ENCODE measurements at regions not wholly inside any gene's neighbourhood (a gene's known extent, or its start where the extent isn't known, plus 50 kb on each side); places are given as distances from the start of the nearest gene placed in this dataset.
"Not testable (repeated sequence)": the region's sequence is repeated elsewhere in the genome, so short reads cannot be mapped to it uniquely, and the experiment has no call there.

DNA sequence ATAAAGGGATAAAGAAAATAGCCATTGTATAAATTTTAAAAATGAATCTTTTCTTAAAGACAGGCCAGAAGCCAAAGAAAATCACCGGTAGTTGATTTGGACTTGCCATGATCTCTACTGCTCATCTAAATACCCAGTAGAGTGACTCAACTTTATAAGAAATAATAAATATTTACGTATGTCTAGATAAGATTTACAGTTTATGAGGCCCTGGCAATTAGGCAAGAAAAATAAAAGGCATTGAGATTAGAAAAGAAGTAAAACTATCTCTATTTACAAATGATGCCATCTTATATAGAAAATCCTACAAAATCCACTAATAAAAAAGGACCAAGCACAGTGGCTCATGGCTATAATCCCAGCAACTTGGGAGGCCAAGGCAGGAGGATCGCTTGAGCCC, 765.5 kb upstream of the HTR2C start:
- no peak overlapping the region for H3K4me3 ChIP-seq (ENCODE audit: low read depth, low read length)
- H3K36me3 ChIP-seq (ENCODE audit: control insufficient read depth, insufficient read depth, low read length) = no peaks in the 10 kb centered on the region
- no peak for DNase-seq (ENCODE audit: low read depth in 4 of 6, low spot score in 6 of 6)
- no peaks in the 10 kb centered on the region for H3K4me1 ChIP-seq (ENCODE audit: control insufficient read depth, insufficient read depth, low read length)
- H3K27ac ChIP-seq (ENCODE audit: low read depth, low read length) = no peak overlapping the region
- no peaks in the 10 kb centered on the region for H3K27me3 ChIP-seq (ENCODE audit: control insufficient read depth, insufficient read depth, low read length)
- no CpG with 5 or more reads among the region's 3 CpGs for WGBS (ENCODE audit: insufficient coverage)
- no peaks in the 10 kb centered on the region for H3K9me3 ChIP-seq (ENCODE audit: control insufficient read depth, insufficient read depth, low read length)

DNA sequence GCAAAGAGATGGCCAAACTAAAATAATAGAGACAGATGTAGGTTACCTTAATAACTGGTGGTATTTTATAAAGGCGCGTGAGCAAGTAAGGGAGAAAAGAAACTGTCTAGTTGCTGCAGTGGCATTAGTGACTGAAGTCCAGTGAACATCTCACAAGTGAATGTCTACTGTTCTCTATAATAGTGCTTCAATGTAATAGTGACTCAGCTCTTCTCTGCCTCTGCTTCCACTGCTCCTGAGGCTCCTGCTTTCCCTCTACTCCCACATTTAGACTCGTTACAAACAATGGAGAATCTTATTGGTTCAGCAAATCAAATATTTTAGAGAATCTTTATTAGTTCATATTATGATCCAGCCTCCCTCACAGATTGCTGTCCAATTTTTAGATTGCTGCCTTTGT, 779.1 kb upstream of the HTR2C start:
- Histone ChIP-seq H3K27me3 (ENCODE audit: control insufficient read depth, insufficient read depth, low read length) (peaks cover 4% of the 10 kb centered on the region), H3K4me3 (ENCODE audit: low read depth, low read length) (no peak overlapping the region), H3K9me3 (ENCODE audit: control insufficient read depth, insufficient read depth, low read length) (no peaks in the 10 kb centered on the region), H3K27ac (ENCODE audit: low read depth, low read length) (no peak overlapping the region), H3K4me1 (ENCODE audit: control insufficient read depth, insufficient read depth, low read length) (no peaks in the 10 kb centered on the region), H3K36me3 (ENCODE audit: control insufficient read depth, insufficient read depth, low read length) (no peaks in the 10 kb centered on the region)
- no CpG with 5 or more reads among the region's 3 CpGs for WGBS (ENCODE audit: insufficient coverage)
- DNase-seq (ENCODE audit: low read depth in 4 of 6, low spot score in 6 of 6) = no peak

DNA sequence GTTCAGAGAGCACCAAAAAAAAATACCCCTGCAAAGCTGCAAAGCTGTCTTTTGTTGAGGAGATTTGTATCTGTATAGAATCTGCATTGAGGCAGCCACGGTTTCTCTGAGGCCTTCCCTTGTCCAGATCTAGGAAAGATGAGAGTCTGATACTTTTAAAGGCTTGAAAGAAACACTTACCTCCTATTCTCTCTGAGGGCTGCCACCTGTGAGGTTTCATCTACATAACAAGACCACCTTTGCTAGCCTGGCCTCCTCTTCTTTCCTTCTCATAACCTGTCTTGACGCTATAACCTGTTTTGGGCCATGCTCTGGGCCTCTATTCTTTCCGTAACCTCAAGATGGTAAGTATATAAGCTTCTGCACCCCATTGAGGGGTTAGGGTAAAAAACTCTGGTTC, 779.6 kb upstream of the HTR2C start:
- no peak overlapping the region for H3K4me3 ChIP-seq (ENCODE audit: low read depth, low read length)
- no peak overlapping the region for H3K27ac ChIP-seq (ENCODE audit: low read depth, low read length)
- H3K4me1 ChIP-seq (ENCODE audit: control insufficient read depth, insufficient read depth, low read length) = no peaks in the 10 kb centered on the region
- H3K9me3 ChIP-seq (ENCODE audit: control insufficient read depth, insufficient read depth, low read length) = no peaks in the 10 kb centered on the region
- DNase-seq (ENCODE audit: low read depth in 4 of 6, low spot score in 6 of 6) = no peak
- peaks cover 4% of the 10 kb centered on the region for H3K27me3 ChIP-seq (ENCODE audit: control insufficient read depth, insufficient read depth, low read length)
- H3K36me3 ChIP-seq (ENCODE audit: control insufficient read depth, insufficient read depth, low read length) = no peaks in the 10 kb centered on the region
- WGBS (ENCODE audit: insufficient coverage) = no CpG with 5 or more reads among the region's 3 CpGs

DNA sequence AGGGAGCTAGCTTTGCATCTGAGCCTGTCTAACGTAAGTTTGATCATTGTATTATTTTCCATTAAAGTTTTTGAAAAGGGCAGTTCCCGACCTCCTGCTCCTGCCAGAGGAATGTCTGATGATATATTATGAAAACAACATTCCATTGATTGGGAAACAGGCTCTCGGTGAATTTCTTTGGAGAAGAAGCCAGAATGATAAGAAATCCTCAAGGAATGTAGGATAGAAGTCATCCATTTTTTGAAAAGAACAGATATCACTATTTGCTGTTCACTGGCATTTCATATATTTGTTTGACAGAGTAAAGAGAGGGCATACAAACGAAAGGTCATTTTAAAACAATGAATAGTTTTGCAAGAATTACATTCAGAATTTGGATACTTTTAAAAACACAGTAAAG, 781.0 kb upstream of the HTR2C start:
- Histone ChIP-seq H3K9me3 (ENCODE audit: control insufficient read depth, insufficient read depth, low read length) (no peaks in the 10 kb centered on the region), H3K4me3 (ENCODE audit: low read depth, low read length) (no peak overlapping the region), H3K4me1 (ENCODE audit: control insufficient read depth, insufficient read depth, low read length) (no peaks in the 10 kb centered on the region), H3K36me3 (ENCODE audit: control insufficient read depth, insufficient read depth, low read length) (no peaks in the 10 kb centered on the region), H3K27ac (ENCODE audit: low read depth, low read length) (no peak overlapping the region), H3K27me3 (ENCODE audit: control insufficient read depth, insufficient read depth, low read length) (peaks cover 4% of the 10 kb centered on the region)
- no CpG with 5 or more reads among the region's 4 CpGs for WGBS (ENCODE audit: insufficient coverage)
- no peak for DNase-seq (ENCODE audit: low read depth in 4 of 6, low spot score in 6 of 6)

DNA sequence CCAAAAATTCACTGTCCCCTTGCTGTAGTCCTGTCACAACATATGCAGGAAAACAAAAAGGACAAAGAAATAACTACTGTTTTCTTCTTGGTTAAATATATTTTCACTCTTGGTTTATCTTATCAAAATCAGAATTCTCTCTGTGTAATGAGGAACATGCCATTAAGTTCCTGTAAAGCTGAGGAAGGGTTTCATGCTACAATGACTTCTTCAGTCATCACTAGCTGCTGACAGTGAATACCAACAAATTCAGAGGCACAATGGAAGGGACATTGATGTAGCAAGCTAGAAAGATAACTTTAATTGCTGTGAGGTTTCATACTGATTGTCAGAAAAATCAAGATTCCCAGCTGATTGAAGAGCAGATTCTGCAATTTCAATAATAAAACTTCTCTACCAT, 782.9 kb upstream of the HTR2C start:
- no peak for DNase-seq (ENCODE audit: low read depth in 4 of 6, low spot score in 6 of 6)
- Histone ChIP-seq H3K27me3 (ENCODE audit: control insufficient read depth, insufficient read depth, low read length) (peaks cover 4% of the 10 kb centered on the region), H3K4me3 (ENCODE audit: low read depth, low read length) (no peak overlapping the region), H3K9me3 (ENCODE audit: control insufficient read depth, insufficient read depth, low read length) (no peaks in the 10 kb centered on the region), H3K4me1 (ENCODE audit: control insufficient read depth, insufficient read depth, low read length) (no peaks in the 10 kb centered on the region), H3K36me3 (ENCODE audit: control insufficient read depth, insufficient read depth, low read length) (no peaks in the 10 kb centered on the region), H3K27ac (ENCODE audit: low read depth, low read length) (no peak overlapping the region)

DNA sequence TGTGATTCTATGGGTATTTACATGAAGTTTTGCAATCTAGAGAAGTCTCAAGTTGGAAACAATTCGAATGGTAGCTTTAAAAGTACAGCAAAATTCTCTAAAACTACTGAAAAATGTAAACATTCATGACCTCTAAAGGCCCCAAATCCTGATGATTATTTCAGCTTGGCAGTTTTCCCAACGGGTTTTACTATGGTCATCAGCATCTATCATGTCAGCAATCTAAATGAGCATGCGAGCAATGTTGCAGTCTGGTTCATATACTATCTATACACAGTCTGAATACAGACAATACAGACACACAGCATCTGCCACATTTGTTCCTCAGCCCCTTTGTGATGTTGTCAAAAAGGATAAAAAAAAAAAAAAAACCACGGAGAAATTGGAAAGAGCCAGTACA, 790.3 kb upstream of the HTR2C start:
- peaks cover 2% of the 10 kb centered on the region for H3K27me3 ChIP-seq (ENCODE audit: control insufficient read depth, insufficient read depth, low read length)
- H3K4me1 ChIP-seq (ENCODE audit: control insufficient read depth, insufficient read depth, low read length) = no peaks in the 10 kb centered on the region
- H3K9me3 ChIP-seq (ENCODE audit: control insufficient read depth, insufficient read depth, low read length) = no peaks in the 10 kb centered on the region
- no peak overlapping the region for H3K4me3 ChIP-seq (ENCODE audit: low read depth, low read length)
- WGBS (ENCODE audit: insufficient coverage) = no CpG with 5 or more reads among the region's 4 CpGs
- DNase-seq (ENCODE audit: low read depth in 4 of 6, low spot score in 6 of 6) = no peak
- H3K36me3 ChIP-seq (ENCODE audit: control insufficient read depth, insufficient read depth, low read length) = no peaks in the 10 kb centered on the region
- no peak overlapping the region for H3K27ac ChIP-seq (ENCODE audit: low read depth, low read length)

DNA sequence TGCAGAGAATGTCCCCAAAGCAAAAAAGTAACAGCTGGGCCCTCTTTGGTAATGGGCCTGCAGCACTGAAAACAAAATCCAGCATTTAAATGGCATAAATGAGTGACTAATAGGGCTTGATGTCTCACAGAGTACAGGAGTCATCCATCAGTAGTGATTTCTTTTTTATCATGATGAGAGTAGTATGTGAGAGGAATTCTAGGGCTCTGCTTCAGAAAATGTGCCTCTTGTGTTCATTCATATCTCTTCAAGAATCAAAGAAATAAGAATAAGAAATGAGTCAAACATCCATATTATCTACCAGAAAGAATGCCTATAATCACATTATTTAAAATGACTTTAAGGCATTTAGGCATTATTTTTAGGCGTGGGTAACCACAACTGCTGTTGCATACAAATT, 792.9 kb upstream of the HTR2C start:
- no CpG with 5 or more reads among the region's 1 CpG for WGBS (ENCODE audit: insufficient coverage)
- H3K27ac ChIP-seq (ENCODE audit: low read depth, low read length) = no peak overlapping the region
- no peaks in the 10 kb centered on the region for H3K4me1 ChIP-seq (ENCODE audit: control insufficient read depth, insufficient read depth, low read length)
- no peaks in the 10 kb centered on the region for H3K36me3 ChIP-seq (ENCODE audit: control insufficient read depth, insufficient read depth, low read length)
- H3K4me3 ChIP-seq (ENCODE audit: low read depth, low read length) = no peak overlapping the region
- H3K27me3 ChIP-seq (ENCODE audit: control insufficient read depth, insufficient read depth, low read length) = peaks cover 2% of the 10 kb centered on the region
- DNase-seq (ENCODE audit: low read depth in 4 of 6, low spot score in 6 of 6) = peak in 1 of 6 donors; percentile 39
- no peaks in the 10 kb centered on the region for H3K9me3 ChIP-seq (ENCODE audit: control insufficient read depth, insufficient read depth, low read length)

DNA sequence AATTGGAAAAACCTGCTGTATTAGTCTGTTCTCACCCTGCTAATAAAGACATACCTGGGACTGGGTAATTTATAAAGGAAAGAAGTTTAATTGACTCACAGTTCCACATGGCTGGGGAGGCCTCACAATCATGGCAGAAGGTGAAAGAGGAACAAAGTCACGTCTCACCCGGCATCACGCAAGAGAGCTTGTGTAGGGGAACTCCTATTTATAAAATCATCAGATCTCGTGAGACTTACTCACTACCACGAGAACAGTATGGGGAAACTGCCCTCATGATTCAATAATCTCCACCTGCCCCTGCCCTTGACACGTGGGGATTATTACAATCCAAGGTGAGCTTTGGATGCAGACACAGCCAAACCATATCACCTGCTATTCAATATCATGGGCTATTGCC, 799.1 kb upstream of the HTR2C start:
- H3K4me3 ChIP-seq (ENCODE audit: low read depth, low read length); H3K36me3 ChIP-seq (ENCODE audit: control insufficient read depth, insufficient read depth, low read length); H3K4me1 ChIP-seq (ENCODE audit: control insufficient read depth, insufficient read depth, low read length); H3K27me3 ChIP-seq (ENCODE audit: control insufficient read depth, insufficient read depth, low read length); DNase-seq (ENCODE audit: low read depth in 4 of 6, low spot score in 6 of 6); H3K9me3 ChIP-seq (ENCODE audit: control insufficient read depth, insufficient read depth, low read length); H3K27ac ChIP-seq (ENCODE audit: low read depth, low read length): not testable (repeated sequence)
- whole genome bisulfite sequencing (ENCODE audit: insufficient coverage) = 60% methylated on average over 1 of the region's 6 CpGs

DNA sequence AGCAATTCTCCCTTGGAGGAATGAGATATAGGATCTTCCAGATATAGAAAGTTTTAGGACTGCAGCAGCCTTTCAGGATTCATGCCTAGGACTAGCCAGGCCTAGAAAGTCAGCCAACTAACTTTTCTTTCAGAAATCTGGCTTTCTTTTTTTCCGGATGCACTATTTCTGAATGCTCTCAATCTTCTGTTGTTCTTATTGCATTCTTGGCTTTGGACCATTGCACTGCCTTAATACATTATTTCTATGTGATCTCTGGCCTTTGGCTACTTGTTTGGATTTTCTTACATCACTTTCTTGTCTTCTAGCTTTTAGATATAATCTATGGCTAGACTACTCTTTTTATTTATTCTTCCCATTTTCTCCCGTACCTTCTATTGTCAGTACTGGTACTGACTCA, 813.1 kb upstream of the HTR2C start:
- Histone ChIP-seq H3K4me1 (ENCODE audit: control insufficient read depth, insufficient read depth, low read length) (no peaks in the 10 kb centered on the region), H3K4me3 (ENCODE audit: low read depth, low read length) (no peak overlapping the region), H3K36me3 (ENCODE audit: control insufficient read depth, insufficient read depth, low read length) (no peaks in the 10 kb centered on the region), H3K27ac (ENCODE audit: low read depth, low read length) (no peak overlapping the region), H3K9me3 (ENCODE audit: control insufficient read depth, insufficient read depth, low read length) (no peaks in the 10 kb centered on the region), H3K27me3 (ENCODE audit: control insufficient read depth, insufficient read depth, low read length) (peaks cover 2% of the 10 kb centered on the region)
- 40% methylated on average over 1 of the region's 2 CpGs for WGBS (ENCODE audit: insufficient coverage)
- DNase-seq (ENCODE audit: low read depth in 4 of 6, low spot score in 6 of 6) = no peak

DNA sequence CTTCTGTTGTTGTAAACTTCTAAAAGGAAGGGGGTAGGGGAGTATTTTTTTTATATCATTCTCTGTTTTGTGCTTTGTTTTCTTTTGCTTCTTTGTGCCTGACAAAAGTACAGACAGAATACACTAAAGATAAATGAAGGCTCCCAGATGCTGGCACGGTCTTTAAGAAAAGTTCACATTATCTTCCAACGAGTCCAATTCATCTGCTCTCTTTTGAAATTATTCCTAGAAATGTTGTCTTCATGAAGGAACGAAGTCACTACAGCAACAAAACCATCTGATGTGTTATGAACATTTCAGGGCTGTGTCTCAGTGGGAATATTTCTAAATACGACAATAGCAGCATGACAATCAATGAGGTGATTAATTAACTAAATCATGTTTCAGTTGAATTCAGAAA, 813.8 kb upstream of the HTR2C start:
- Histone ChIP-seq H3K36me3 (ENCODE audit: control insufficient read depth, insufficient read depth, low read length) (no peaks in the 10 kb centered on the region), H3K27me3 (ENCODE audit: control insufficient read depth, insufficient read depth, low read length) (peaks cover 2% of the 10 kb centered on the region), H3K4me3 (ENCODE audit: low read depth, low read length) (no peak overlapping the region), H3K9me3 (ENCODE audit: control insufficient read depth, insufficient read depth, low read length) (no peaks in the 10 kb centered on the region), H3K27ac (ENCODE audit: low read depth, low read length) (no peak overlapping the region), H3K4me1 (ENCODE audit: control insufficient read depth, insufficient read depth, low read length) (no peaks in the 10 kb centered on the region)
- DNase-seq (ENCODE audit: low read depth in 4 of 6, low spot score in 6 of 6) = peak in 1 of 6 donors; percentile 16
- WGBS (ENCODE audit: insufficient coverage) = 57% methylated on average over 1 of the region's 4 CpGs

DNA sequence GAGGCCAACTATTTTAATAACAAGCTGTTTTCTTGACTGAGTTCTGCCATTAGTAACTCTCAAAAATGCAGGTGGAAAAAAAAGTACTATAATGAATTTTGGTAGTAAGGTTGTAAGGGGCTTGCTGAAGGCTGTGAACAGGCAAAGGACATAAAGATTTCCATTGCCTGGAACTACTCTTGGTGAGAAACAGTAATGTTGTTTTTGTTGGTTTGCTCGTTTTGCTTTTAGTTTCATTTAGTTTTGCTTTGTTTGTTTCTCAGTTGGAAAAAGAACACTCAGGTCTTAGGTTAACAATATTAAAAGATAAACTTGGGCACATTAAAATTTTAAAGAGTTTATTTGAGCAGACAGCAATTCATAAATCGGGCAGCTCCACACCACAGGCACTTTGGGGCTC, 824.5 kb upstream of the HTR2C start:
- no peak overlapping the region for H3K4me3 ChIP-seq (ENCODE audit: low read depth, low read length)
- WGBS (ENCODE audit: insufficient coverage) = no CpG with 5 or more reads among the region's 2 CpGs
- no peak for DNase-seq (ENCODE audit: low read depth in 4 of 6, low spot score in 6 of 6)
- H3K4me1 ChIP-seq (ENCODE audit: control insufficient read depth, insufficient read depth, low read length) = no peaks in the 10 kb centered on the region
- no peak overlapping the region for H3K27ac ChIP-seq (ENCODE audit: low read depth, low read length)
- peaks cover 3% of the 10 kb centered on the region for H3K27me3 ChIP-seq (ENCODE audit: control insufficient read depth, insufficient read depth, low read length)
- no peaks in the 10 kb centered on the region for H3K9me3 ChIP-seq (ENCODE audit: control insufficient read depth, insufficient read depth, low read length)
- H3K36me3 ChIP-seq (ENCODE audit: control insufficient read depth, insufficient read depth, low read length) = no peaks in the 10 kb centered on the region

Data from spinal cord (tissue), 9 donors.